ENCODE measurements at regions not wholly inside any gene's neighbourhood (a gene's known extent, or its start where the extent isn't known, plus 50 kb on each side); places are given as distances from the start of the nearest gene placed in this dataset.

GRCh38 chr18:40882468-40882867 is 1072.6 kb upstream of the PIK3C3 start:
- no peak overlapping the region for H3K4me3 ChIP-seq (ENCODE audit: low read depth, low read length)
- TF ChIP-seq CTCF (IDR thresholded peaks at IDR 0.05; ENCODE audit: insufficient read depth, low read depth, low read length) = no peak
- DNase-seq (ENCODE audit: low read depth) = no peak

- DNase-seq (ENCODE audit: low read depth) = no peak
- no peak for TF ChIP-seq CTCF (IDR thresholded peaks at IDR 0.05; ENCODE audit: insufficient read depth, low read depth, low read length)
Observed at GRCh38 chr18:40878371-40878770, 1076.7 kb upstream of the PIK3C3 start.

GRCh38 chr18:40877096-40877495 is 1077.9 kb upstream of the PIK3C3 start:
- no peak overlapping the region for H3K4me3 ChIP-seq (ENCODE audit: low read depth, low read length)
- DNase-seq (ENCODE audit: low read depth) = peak; percentile 73
- TF ChIP-seq CTCF (IDR thresholded peaks at IDR 0.05; ENCODE audit: insufficient read depth, low read depth, low read length) = no peak

More at GRCh38 chr18:40878371-40878770, 1076.7 kb upstream of the PIK3C3 start:
- H3K4me3 ChIP-seq (ENCODE audit: low read depth, low read length) = no peak overlapping the region

- no peak overlapping the region for H3K4me3 ChIP-seq (ENCODE audit: low read depth, low read length)
- no peak for DNase-seq (ENCODE audit: low read depth)
- TF ChIP-seq CTCF (IDR thresholded peaks at IDR 0.05; ENCODE audit: insufficient read depth, low read depth, low read length) = no peak
Observed at GRCh38 chr18:40875101-40875615, 1079.9 kb upstream of the PIK3C3 start.

GRCh38 chr18:40874233-40874632 is 1080.8 kb upstream of the PIK3C3 start:
- peak; percentile 49 for DNase-seq (ENCODE audit: low read depth)

GRCh38 chr18:40868110-40868858 is 1086.8 kb upstream of the PIK3C3 start:
- DNase-seq (ENCODE audit: low read depth) = peak; percentile 77
- H3K4me3 ChIP-seq (ENCODE audit: low read depth, low read length) = no peak overlapping the region

More at GRCh38 chr18:40874233-40874632, 1080.8 kb upstream of the PIK3C3 start:
- no peak for TF ChIP-seq CTCF (IDR thresholded peaks at IDR 0.05; ENCODE audit: insufficient read depth, low read depth, low read length)
- H3K4me3 ChIP-seq (ENCODE audit: low read depth, low read length) = no peak overlapping the region

More at GRCh38 chr18:40868110-40868858, 1086.8 kb upstream of the PIK3C3 start:
- TF ChIP-seq CTCF (IDR thresholded peaks at IDR 0.05; ENCODE audit: insufficient read depth, low read depth, low read length) = no peak

All from fibroblast of villous mesenchyme (primary cell).